Astrocyte of the cerebellum (primary cell): ENCODE measurements at regions not wholly inside any gene's neighbourhood (a gene's known extent, or its start where the extent isn't known, plus 50 kb on each side); places are given as distances from the start of the nearest gene placed in this dataset.

Source experiments
- DNase-seq: peaks from one replicate; pipeline ENCODE4 v3.0.0-alpha.2; 2011; ENCODE audit warnings: low read depth
- H3K4me3 ChIP-seq: 2 replicates; pipeline ENCODE4 v1.5.1; 2011; ENCODE audit warnings: mild to moderate bottlenecking, low read depth, low read length, moderate library complexity
- in situ Hi-C: cut with HindIII; loops from 2 replicates; pipeline ENCODE4 v1.10.0; 2017; ENCODE audit warnings: low sequenced_read_pairs
- TF ChIP-seq, protein P1 (sequence below): IDR thresholded peaks from 2 replicates; pipeline ENCODE4 v1.5.1; 2012; ENCODE audit warnings: low read length, low read depth, moderate library complexity, mild to moderate bottlenecking; ENCODE audit errors: missing control alignments

- H3K4me3 ChIP-seq = no peak overlapping the region
- in situ Hi-C loops = no loop called here
- no peak for DNase-seq
- TF ChIP-seq, protein P1, sequence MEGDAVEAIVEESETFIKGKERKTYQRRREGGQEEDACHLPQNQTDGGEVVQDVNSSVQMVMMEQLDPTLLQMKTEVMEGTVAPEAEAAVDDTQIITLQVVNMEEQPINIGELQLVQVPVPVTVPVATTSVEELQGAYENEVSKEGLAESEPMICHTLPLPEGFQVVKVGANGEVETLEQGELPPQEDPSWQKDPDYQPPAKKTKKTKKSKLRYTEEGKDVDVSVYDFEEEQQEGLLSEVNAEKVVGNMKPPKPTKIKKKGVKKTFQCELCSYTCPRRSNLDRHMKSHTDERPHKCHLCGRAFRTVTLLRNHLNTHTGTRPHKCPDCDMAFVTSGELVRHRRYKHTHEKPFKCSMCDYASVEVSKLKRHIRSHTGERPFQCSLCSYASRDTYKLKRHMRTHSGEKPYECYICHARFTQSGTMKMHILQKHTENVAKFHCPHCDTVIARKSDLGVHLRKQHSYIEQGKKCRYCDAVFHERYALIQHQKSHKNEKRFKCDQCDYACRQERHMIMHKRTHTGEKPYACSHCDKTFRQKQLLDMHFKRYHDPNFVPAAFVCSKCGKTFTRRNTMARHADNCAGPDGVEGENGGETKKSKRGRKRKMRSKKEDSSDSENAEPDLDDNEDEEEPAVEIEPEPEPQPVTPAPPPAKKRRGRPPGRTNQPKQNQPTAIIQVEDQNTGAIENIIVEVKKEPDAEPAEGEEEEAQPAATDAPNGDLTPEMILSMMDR = no peak
These were observed 115.6 kb upstream of the SDK2 start for GRCh38 chr17:73759734-73760438.

- no peak overlapping the region for H3K4me3 ChIP-seq
- no peak for DNase-seq
- in situ Hi-C loops = no loop called here
- TF ChIP-seq, protein P1 = no peak
These were observed 116.2 kb upstream of the SDK2 start for GRCh38 chr17:73760439-73760758.

DNA sequence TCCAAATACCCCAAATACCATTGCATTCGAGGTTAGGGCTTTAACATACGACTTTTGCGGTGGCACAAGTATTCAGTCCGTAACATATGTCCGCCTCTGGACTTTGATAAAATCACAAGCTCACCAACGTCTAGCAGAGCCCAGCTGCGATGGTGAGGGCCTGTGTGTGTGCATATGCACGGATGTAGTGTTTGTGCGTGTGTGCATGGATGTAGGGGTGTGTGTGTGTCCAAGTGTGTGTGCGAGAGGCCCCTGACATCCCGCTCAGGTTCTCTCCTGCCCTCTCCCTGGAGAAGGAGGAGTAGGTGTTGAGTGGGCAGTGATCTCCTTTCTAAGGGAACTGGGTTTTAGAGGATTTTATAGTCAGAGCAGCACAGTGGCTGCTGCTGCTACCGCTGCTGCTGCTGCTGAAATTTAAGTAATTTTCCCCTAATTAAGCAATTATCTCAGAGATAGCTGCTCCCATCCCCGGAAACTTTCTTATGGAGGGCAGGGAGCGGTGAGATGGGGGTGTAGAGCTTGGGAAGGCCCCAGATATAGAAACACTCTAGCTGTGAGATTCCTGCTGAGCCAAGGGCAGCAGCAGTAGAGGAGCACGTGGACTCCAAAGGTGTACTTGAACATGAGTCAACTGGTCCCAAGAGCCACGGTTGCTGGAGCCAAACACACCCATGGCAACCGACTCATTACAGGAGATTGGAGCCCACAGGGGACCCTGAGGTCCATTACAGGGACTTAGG, 121.7 kb upstream of the SDK2 start:
- H3K4me3 ChIP-seq = no peak overlapping the region
- in situ Hi-C loops = no loop called here
- DNase-seq = no peak
- TF ChIP-seq, protein P1 = no peak

- TF ChIP-seq, protein P1 = no peak
- in situ Hi-C loops = no loop called here
- DNase-seq = no peak
- H3K4me3 ChIP-seq = no peak overlapping the region
These were observed 123.5 kb upstream of the SDK2 start for GRCh38 chr17:73767696-73768095.

GRCh38 chr17:73768691-73769090, 124.4 kb upstream of the SDK2 start:
- no peak for DNase-seq
- no peak overlapping the region for H3K4me3 ChIP-seq
- TF ChIP-seq, protein P1 = no peak
- in situ Hi-C loops = no loop called here

DNA sequence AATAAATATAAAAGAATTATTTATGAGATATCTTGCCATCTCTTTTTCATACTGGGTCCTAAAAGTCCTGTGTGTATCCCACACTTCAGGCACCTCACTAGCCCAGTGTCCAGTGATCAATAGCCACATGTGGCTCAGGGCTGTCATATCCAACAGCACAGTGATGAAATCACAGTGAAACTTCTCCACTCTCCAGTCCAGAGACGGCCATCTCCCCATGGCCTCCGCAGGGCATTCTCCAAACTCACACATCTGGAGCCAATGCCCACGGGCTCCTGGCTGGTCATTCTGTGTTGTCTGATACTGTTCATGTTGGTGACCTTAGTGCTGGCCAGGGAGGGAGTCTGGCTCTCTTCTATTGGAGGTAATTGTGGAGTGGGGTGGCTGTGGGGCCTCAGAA, 125.2 kb upstream of the SDK2 start:
- no peak for DNase-seq
- TF ChIP-seq, protein P1 = no peak
- in situ Hi-C loops = no loop called here
- no peak overlapping the region for H3K4me3 ChIP-seq
